GM23248 (cell line): ENCODE measurements at regions not wholly inside any gene's neighbourhood (a gene's known extent, or its start where the extent isn't known, plus 50 kb on each side); places are given as distances from the start of the nearest gene placed in this dataset.
A peak's percentile ranks its signal among the peaks of the same experiment; 100 is the strongest.

Source experiments
- DNase-seq: peaks from one replicate; pipeline ENCODE4 v3.0.0-alpha.2; 2015
- H2AFZ ChIP-seq: fragments of 200-600 bp; sonication (generic); 2 replicates; pipeline ENCODE4 v1.6.1; 2016; ENCODE audit warnings: antibody characterized with exemption
- H3F3A ChIP-seq: fragments of 200-600 bp; sonication (generic); 2 replicates; pipeline ENCODE4 v1.6.1; 2016; ENCODE audit warnings: mild to moderate bottlenecking, antibody characterized with exemption, mixed run types; ENCODE audit not compliant: insufficient read depth
- H3K27ac ChIP-seq: fragments of 200-600 bp; sonication (generic); 2 replicates; pipeline ENCODE4 v1.5.1; 2016; ENCODE audit warnings: mild to moderate bottlenecking
- H3K27me3 ChIP-seq: fragments of 200-600 bp; sonication (generic); replicated peaks from 2 replicates; pipeline ENCODE4 v1.6.1; 2016; ENCODE audit warnings: mild to moderate bottlenecking; ENCODE audit not compliant: insufficient read depth
- H3K36me3 ChIP-seq: fragments of 200-600 bp; sonication (generic); 2 replicates; pipeline ENCODE4 v1.6.1; 2016; ENCODE audit warnings: low read depth, mild to moderate bottlenecking
- H3K4me1 ChIP-seq: fragments of 200-600 bp; sonication (generic); 2 replicates; pipeline ENCODE4 v1.6.1; 2016; ENCODE audit warnings: mild to moderate bottlenecking; ENCODE audit not compliant: insufficient read depth
- H3K4me2 ChIP-seq: fragments of 200-600 bp; sonication (generic); one replicate; pipeline ENCODE4 v1.6.1; 2016; ENCODE audit warnings: mild to moderate bottlenecking; ENCODE audit not compliant: unreplicated experiment
- H3K4me3 ChIP-seq: fragments of 200-600 bp; sonication (generic); 2 replicates; pipeline ENCODE4 v1.5.1; 2016; ENCODE audit warnings: mild to moderate bottlenecking
- H3K79me2 ChIP-seq: fragments of 200-600 bp; sonication (generic); 2 replicates; pipeline ENCODE4 v1.6.1; 2016; ENCODE audit warnings: mild to moderate bottlenecking; ENCODE audit not compliant: insufficient read depth
- H3K9ac ChIP-seq: fragments of 200-600 bp; sonication (generic); 2 replicates; pipeline ENCODE4 v1.6.1; 2016; ENCODE audit warnings: mild to moderate bottlenecking
- H3K9me2 ChIP-seq: fragments of 200-600 bp; sonication (generic); 2 replicates; pipeline ENCODE4 v1.6.1; 2016; ENCODE audit warnings: mixed run types, mild to moderate bottlenecking, moderate library complexity; ENCODE audit not compliant: insufficient read depth
- H3K9me3 ChIP-seq: fragments of 200-600 bp; sonication (generic); one replicate; pipeline ENCODE4 v1.6.1; 2017; ENCODE audit warnings: low read depth
- H4K20me1 ChIP-seq: fragments of 200-600 bp; sonication (generic); 2 replicates; pipeline ENCODE4 v1.6.0; 2016; ENCODE audit not compliant: insufficient read depth
- EZH2 ChIP-seq: fragments of 200-600 bp; sonication (generic); IDR thresholded peaks from 2 replicates; pipeline ENCODE4 v1.6.1; 2018; ENCODE audit warnings: antibody characterized with exemption, mild to moderate bottlenecking; ENCODE audit not compliant: insufficient read depth, poor library complexity, severe bottlenecking
- EZH2phosphoT487 ChIP-seq: fragments of 200-600 bp; sonication (generic); IDR thresholded peaks from 2 replicates; pipeline ENCODE4 v1.6.1; 2018; ENCODE audit warnings: antibody characterized with exemption, moderate library complexity, mild to moderate bottlenecking, low read depth; ENCODE audit not compliant: insufficient read depth
- WGBS, 2 experiments: methylation state at CpG; one replicate each; pipeline ENCODE4 v1.1.6; 2015 to 2017; ENCODE audit warnings: low lambda C conversion rate in 2 of 2, low coverage in 1 of 2; ENCODE audit errors: missing lambda C conversion rate in 2 of 2; 5-methylcytosine and 5-hydroxymethylcytosine counted together
- in situ Hi-C: fragments of 300-500 bp; cut with MboI; formaldehyde crosslinking; loops from 2 replicates; pipeline ENCODE4 v1.15.0; 2020

GRCh38 chr12:20205854-20206253, 162.5 kb upstream of the PDE3A start:
- H3K9ac ChIP-seq, result no peak overlapping the region
- H3K4me2 ChIP-seq, result no peak overlapping the region
- no peaks in the 10 kb centered on the region for H4K20me1 ChIP-seq
- no peak overlapping the region for H3K27ac ChIP-seq
- no peaks in the 10 kb centered on the region for H3K4me1 ChIP-seq
- no peak overlapping the region for H2AFZ ChIP-seq
- H3K27me3 ChIP-seq, result no peaks in the 10 kb centered on the region
- H3K36me3 ChIP-seq, result no peaks in the 10 kb centered on the region
- H3K9me3 ChIP-seq, result no peaks in the 10 kb centered on the region
- 48 to 57% methylated on average over 2 of the region's 2 CpGs for WGBS, 2 experiments
- H3K79me2 ChIP-seq, result no peaks in the 10 kb centered on the region
- no peak for DNase-seq
- TF ChIP-seq EZH2 (no peak), EZH2phosphoT487 (no peak)
- H3K9me2 ChIP-seq, result no peaks in the 10 kb centered on the region
- in situ Hi-C loops, result no loop called here
- H3K4me3 ChIP-seq, result no peak overlapping the region
- no peaks in the 10 kb centered on the region for H3F3A ChIP-seq

DNA sequence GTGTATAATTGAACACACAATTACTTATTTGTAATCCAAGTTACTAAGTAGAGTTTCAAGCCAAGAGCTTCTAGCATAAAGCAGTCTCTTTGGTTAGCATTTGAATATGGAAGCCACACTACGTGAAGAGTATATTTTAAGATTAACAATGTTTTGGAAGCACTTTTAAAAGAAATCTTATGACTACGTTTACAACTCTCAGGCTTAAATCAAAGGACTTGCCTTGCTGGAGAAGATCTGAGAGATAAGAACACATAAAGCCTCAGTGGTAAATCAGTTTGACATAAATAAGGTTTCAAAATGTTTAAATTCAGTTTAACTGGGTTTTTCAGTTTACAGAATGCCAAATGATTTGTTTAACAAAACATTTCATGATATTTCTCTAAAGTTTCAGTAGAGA, 161.9 kb upstream of the PDE3A start:
- Histone ChIP-seq H3K9me3 (no peaks in the 10 kb centered on the region), H3K9me2 (no peaks in the 10 kb centered on the region), H2AFZ (no peak overlapping the region), H3K27ac (no peak overlapping the region), H3K4me3 (no peak overlapping the region), H3K4me2 (no peak overlapping the region), H3K79me2 (no peaks in the 10 kb centered on the region), H4K20me1 (no peaks in the 10 kb centered on the region), H3F3A (no peaks in the 10 kb centered on the region), H3K4me1 (no peaks in the 10 kb centered on the region), H3K36me3 (no peaks in the 10 kb centered on the region), H3K9ac (no peak overlapping the region), H3K27me3 (no peaks in the 10 kb centered on the region)
- no peak for TF ChIP-seq EZH2
- no peak for TF ChIP-seq EZH2phosphoT487
- in situ Hi-C loops, result no loop called here
- 39 to 41% methylated on average over 2 of the region's 2 CpGs for WGBS, 2 experiments
- DNase-seq, result no peak

DNA sequence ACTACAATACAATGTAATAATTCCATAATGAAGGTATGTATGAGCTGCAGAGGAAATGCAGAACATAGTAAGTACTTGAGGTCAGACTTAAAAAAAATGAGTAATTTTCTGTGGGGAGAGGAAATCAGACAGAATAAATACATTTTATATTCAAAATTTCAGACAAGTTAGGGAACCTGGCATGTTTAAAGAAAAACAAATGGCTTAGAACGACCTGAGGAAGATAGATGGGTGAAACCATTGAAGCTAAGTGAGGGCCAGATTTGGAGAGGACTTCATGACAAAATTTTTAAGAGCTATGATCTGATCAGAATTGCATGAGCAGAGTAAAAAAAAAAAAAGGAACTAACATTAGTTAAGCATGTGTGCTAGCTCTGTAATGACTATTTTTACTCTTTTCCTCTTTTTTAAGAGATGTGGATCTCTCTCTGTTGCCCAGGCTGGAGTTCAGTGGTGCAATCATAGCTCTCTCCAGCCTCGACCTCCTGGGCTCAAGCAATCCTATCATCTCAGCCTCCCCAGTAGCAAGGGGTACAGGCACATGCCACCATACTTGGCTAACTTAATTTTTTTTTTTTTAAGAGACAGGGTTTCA, 157.6 kb upstream of the PDE3A start:
- H3F3A ChIP-seq, result peaks cover 7% of the 10 kb centered on the region
- no peak for DNase-seq
- no peaks in the 10 kb centered on the region for H3K9me3 ChIP-seq
- no peaks in the 10 kb centered on the region for H3K9me2 ChIP-seq
- H3K79me2 ChIP-seq, result no peaks in the 10 kb centered on the region
- peaks cover 5% of the 10 kb centered on the region for H3K4me1 ChIP-seq
- H3K9ac ChIP-seq, result no peak overlapping the region
- no peak for TF ChIP-seq EZH2
- TF ChIP-seq EZH2phosphoT487, result no peak
- in situ Hi-C loops, result no loop called here
- no peak overlapping the region for H3K27ac ChIP-seq
- no peaks in the 10 kb centered on the region for H3K27me3 ChIP-seq
- H3K4me3 ChIP-seq, result no peak overlapping the region
- 23 to 52% methylated on average over 2 of the region's 2 CpGs for WGBS, 2 experiments
- H3K36me3 ChIP-seq, result no peaks in the 10 kb centered on the region
- no peak overlapping the region for H2AFZ ChIP-seq
- H3K4me2 ChIP-seq, result no peak overlapping the region
- H4K20me1 ChIP-seq, result no peaks in the 10 kb centered on the region

DNA sequence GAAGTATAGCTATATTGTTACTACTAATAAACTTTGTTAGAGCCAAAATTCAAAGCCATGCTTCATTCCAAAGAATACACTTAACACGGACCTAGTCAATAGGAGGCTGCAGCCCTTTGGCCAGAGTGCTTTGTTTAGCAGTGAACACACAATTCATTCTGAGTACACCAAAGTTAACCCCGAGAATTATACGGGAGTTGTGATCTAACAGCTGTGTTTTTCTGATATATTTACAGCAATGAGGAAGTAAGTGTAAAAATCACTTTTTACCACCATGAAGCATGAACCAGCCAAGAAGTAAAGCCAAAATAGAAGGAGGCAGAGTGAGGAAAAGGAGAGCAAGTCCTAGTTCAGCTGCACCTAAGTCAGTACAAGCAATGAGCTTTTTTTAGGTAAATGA, 156.8 kb upstream of the PDE3A start:
- in situ Hi-C loops, result no loop called here
- Histone ChIP-seq H3K4me1 (peaks cover 5% of the 10 kb centered on the region), H3F3A (peaks cover 7% of the 10 kb centered on the region), H3K4me2 (no peak overlapping the region), H3K36me3 (no peaks in the 10 kb centered on the region), H3K4me3 (no peak overlapping the region), H3K79me2 (no peaks in the 10 kb centered on the region), H4K20me1 (no peaks in the 10 kb centered on the region), H2AFZ (no peak overlapping the region), H3K9me2 (no peaks in the 10 kb centered on the region), H3K27ac (no peak overlapping the region), H3K9ac (no peak overlapping the region), H3K27me3 (no peaks in the 10 kb centered on the region), H3K9me3 (no peaks in the 10 kb centered on the region)
- no peak for DNase-seq
- no peak for TF ChIP-seq EZH2phosphoT487
- TF ChIP-seq EZH2, result no peak
- WGBS, 2 experiments, result 41 to 51% methylated on average over 3 of the region's 3 CpGs

- Histone ChIP-seq H3F3A (peaks cover 7% of the 10 kb centered on the region), H3K9ac (no peak overlapping the region), H3K4me1 (peaks cover 5% of the 10 kb centered on the region), H3K4me3 (no peak overlapping the region), H3K9me2 (no peaks in the 10 kb centered on the region), H3K4me2 (peak overlapping the region; percentile 52), H4K20me1 (no peaks in the 10 kb centered on the region), H2AFZ (no peak overlapping the region), H3K27ac (peak overlapping the region; percentile 50), H3K9me3 (no peaks in the 10 kb centered on the region), H3K36me3 (no peaks in the 10 kb centered on the region), H3K27me3 (no peaks in the 10 kb centered on the region), H3K79me2 (no peaks in the 10 kb centered on the region)
- in situ Hi-C loops, result no loop called here
- WGBS, 2 experiments, result 0 to 1% methylated on average over 2 of the region's 2 CpGs
- DNase-seq, result peak; percentile 15
- TF ChIP-seq EZH2, result no peak
- TF ChIP-seq EZH2phosphoT487, result no peak
Observed at GRCh38 chr12:20211981-20212421, 156.3 kb upstream of the PDE3A start.
